C4-2B (cell line): ENCODE measurements at regions not wholly inside any gene's neighbourhood (a gene's known extent, or its start where the extent isn't known, plus 50 kb on each side); places are given as distances from the start of the nearest gene placed in this dataset.

ENCODE experiments used
- ZFX ChIP-seq: fragments of 450-650 bp; IDR thresholded peaks from 2 replicates; pipeline ENCODE4 v1.6.1; 2017
- TF ChIP-seq, protein P1 (sequence below): fragments of 450-650 bp; conservative IDR thresholded peaks from 2 replicates; pipeline ENCODE4 v1.5.1; 2017; ENCODE audit warnings: mild to moderate bottlenecking

DNA sequence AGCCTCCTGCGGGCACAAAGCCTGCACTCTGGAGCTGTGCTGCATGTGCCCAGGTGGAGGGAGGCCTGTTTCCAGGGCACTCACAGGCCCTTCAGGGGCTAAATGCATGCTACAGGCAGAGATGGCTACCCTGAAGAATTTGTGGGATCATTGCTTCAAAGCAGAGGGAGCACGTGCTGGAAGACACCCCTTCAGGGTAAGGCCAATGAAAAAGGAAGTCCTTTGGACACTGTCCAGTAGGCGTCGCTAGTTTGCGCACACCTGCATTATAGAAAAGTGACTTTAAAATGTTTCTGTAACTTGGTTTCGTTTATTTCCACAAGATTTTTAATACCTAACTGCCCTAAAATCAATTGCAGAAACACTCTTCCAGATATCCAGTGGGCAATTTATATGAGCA is 325.3 kb downstream of the ZNF516 start:
- TF ChIP-seq, protein P1, sequence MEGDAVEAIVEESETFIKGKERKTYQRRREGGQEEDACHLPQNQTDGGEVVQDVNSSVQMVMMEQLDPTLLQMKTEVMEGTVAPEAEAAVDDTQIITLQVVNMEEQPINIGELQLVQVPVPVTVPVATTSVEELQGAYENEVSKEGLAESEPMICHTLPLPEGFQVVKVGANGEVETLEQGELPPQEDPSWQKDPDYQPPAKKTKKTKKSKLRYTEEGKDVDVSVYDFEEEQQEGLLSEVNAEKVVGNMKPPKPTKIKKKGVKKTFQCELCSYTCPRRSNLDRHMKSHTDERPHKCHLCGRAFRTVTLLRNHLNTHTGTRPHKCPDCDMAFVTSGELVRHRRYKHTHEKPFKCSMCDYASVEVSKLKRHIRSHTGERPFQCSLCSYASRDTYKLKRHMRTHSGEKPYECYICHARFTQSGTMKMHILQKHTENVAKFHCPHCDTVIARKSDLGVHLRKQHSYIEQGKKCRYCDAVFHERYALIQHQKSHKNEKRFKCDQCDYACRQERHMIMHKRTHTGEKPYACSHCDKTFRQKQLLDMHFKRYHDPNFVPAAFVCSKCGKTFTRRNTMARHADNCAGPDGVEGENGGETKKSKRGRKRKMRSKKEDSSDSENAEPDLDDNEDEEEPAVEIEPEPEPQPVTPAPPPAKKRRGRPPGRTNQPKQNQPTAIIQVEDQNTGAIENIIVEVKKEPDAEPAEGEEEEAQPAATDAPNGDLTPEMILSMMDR: no peak
- no peak for TF ChIP-seq ZFX
